ENCODE measurements at regions not wholly inside any gene's neighbourhood (a gene's known extent, or its start where the extent isn't known, plus 50 kb on each side); places are given as distances from the start of the nearest gene placed in this dataset.

GRCh38 chr16:59045501-59045900, 311.4 kb upstream of the GOT2 start:
- H3K27ac ChIP-seq (ENCODE audit: low read length) = no peak overlapping the region
- in situ Hi-C loops (cut with HindIII; ENCODE audit: low pct_unique_long_range_greater_than_20kb, low sequenced_read_pairs) = no loop called here
- H3K27me3 ChIP-seq (ENCODE audit: control insufficient read depth, insufficient read depth, low read length) = no peaks in the 10 kb centered on the region
- H3K4me1 ChIP-seq (ENCODE audit: control insufficient read depth, insufficient read depth, low read length) = no peaks in the 10 kb centered on the region
- DNase-seq (ENCODE audit: low read depth, low spot score) (no peak), ATAC-seq (no peak)
- no peak overlapping the region for H3K4me3 ChIP-seq (ENCODE audit: low read depth in 2 of 2, low read length in 2 of 2)
- TF ChIP-seq TCF7L2 (IDR thresholded peaks at IDR 0.05; ENCODE audit: low read depth, low read length) = no peak
- TF ChIP-seq POLR2AphosphoS5 (IDR thresholded peaks at IDR 0.05; ENCODE audit: low read depth, low read length) = no peak
- POLR2A ChIA-PET = no interaction called here
- BruUV-seq (replicated peaks) = no TSS peak
- intact Hi-C loops (cut with micrococcal nuclease; ENCODE audit: unreplicated experiment) = no loop called here
- no peaks in the 10 kb centered on the region for H3K36me3 ChIP-seq (ENCODE audit: control insufficient read depth, insufficient read depth, low read length)
- no peaks in the 10 kb centered on the region for H3K9me3 ChIP-seq (ENCODE audit: control insufficient read depth, insufficient read depth, low read depth, low read length)
- CTCF ChIA-PET = no interaction called here

GRCh38 chr16:59044616-59045015, 310.5 kb upstream of the GOT2 start:
- Histone ChIP-seq H3K4me1 (ENCODE audit: control insufficient read depth, insufficient read depth, low read length) (no peaks in the 10 kb centered on the region), H3K27me3 (ENCODE audit: control insufficient read depth, insufficient read depth, low read length) (no peaks in the 10 kb centered on the region), H3K27ac (ENCODE audit: low read length) (no peak overlapping the region), H3K36me3 (ENCODE audit: control insufficient read depth, insufficient read depth, low read length) (no peaks in the 10 kb centered on the region), H3K4me3 (ENCODE audit: low read depth in 2 of 2, low read length in 2 of 2) (no peak overlapping the region), H3K9me3 (ENCODE audit: control insufficient read depth, insufficient read depth, low read depth, low read length) (no peaks in the 10 kb centered on the region)
- ATAC-seq (no peak), DNase-seq (ENCODE audit: low read depth, low spot score) (no peak)
- intact Hi-C loops (cut with micrococcal nuclease; ENCODE audit: unreplicated experiment) (no loop called here), in situ Hi-C loops (cut with HindIII; ENCODE audit: low pct_unique_long_range_greater_than_20kb, low sequenced_read_pairs) (no loop called here)
- ChIA-PET CTCF (no interaction called here), POLR2A (no interaction called here)
- TF ChIP-seq POLR2AphosphoS5 (IDR thresholded peaks at IDR 0.05; ENCODE audit: low read depth, low read length) (no peak), SIN3A (IDR thresholded peaks at IDR 0.05; ENCODE audit: borderline replicate concordance, insufficient read depth, low read depth, low read length) (no peak), CTCF (IDR thresholded peaks at IDR 0.05) (no peak), TCF7L2 (IDR thresholded peaks at IDR 0.05; ENCODE audit: low read depth, low read length) (no peak), REST (IDR thresholded peaks at IDR 0.05; ENCODE audit: insufficient read depth in 1 of 2, low read depth in 2 of 2, low read length in 1 of 2) (no peak)
- BruUV-seq (replicated peaks) = no TSS peak

GRCh38 chr16:59042301-59042700, 308.2 kb upstream of the GOT2 start:
- DNase-seq (ENCODE audit: low read depth, low spot score) = no peak
- ChIA-PET CTCF (no interaction called here), POLR2A (no interaction called here)
- Histone ChIP-seq H3K9me3 (ENCODE audit: control insufficient read depth, insufficient read depth, low read depth, low read length) (no peaks in the 10 kb centered on the region), H3K4me1 (ENCODE audit: control insufficient read depth, insufficient read depth, low read length) (no peaks in the 10 kb centered on the region), H3K27ac (ENCODE audit: low read length) (no peak overlapping the region), H3K4me3 (ENCODE audit: low read depth in 2 of 2, low read length in 2 of 2) (no peak overlapping the region), H3K27me3 (ENCODE audit: control insufficient read depth, insufficient read depth, low read length) (no peaks in the 10 kb centered on the region), H3K36me3 (ENCODE audit: control insufficient read depth, insufficient read depth, low read length) (no peaks in the 10 kb centered on the region)
- no peak for ATAC-seq
- no peak for TF ChIP-seq TCF7L2 (IDR thresholded peaks at IDR 0.05; ENCODE audit: low read depth, low read length)
- no peak for TF ChIP-seq CTCF (IDR thresholded peaks at IDR 0.05)
- TF ChIP-seq REST (IDR thresholded peaks at IDR 0.05; ENCODE audit: insufficient read depth in 1 of 2, low read depth in 2 of 2, low read length in 1 of 2) = no peak
- TF ChIP-seq SIN3A (IDR thresholded peaks at IDR 0.05; ENCODE audit: borderline replicate concordance, insufficient read depth, low read depth, low read length) = no peak
- TF ChIP-seq POLR2AphosphoS5 (IDR thresholded peaks at IDR 0.05; ENCODE audit: low read depth, low read length) = no peak
- in situ Hi-C loops (cut with HindIII; ENCODE audit: low pct_unique_long_range_greater_than_20kb, low sequenced_read_pairs) = no loop called here
- no TSS peak for BruUV-seq (replicated peaks)
- intact Hi-C loops (cut with micrococcal nuclease; ENCODE audit: unreplicated experiment) = no loop called here

Measured in Panc1 (cell line).